SK-N-SH treated with all-trans-retinoic acid at 6 μM for 48 hours (cell line): ENCODE measurements at regions not wholly inside any gene's neighbourhood (a gene's known extent, or its start where the extent isn't known, plus 50 kb on each side); places are given as distances from the start of the nearest gene placed in this dataset.

Experiments used
- ARNTL ChIP-seq: fragments of 450-650 bp; formaldehyde crosslinking; IDR thresholded peaks from 2 replicates; pipeline ENCODE4 v1.5.0; 2020; ENCODE audit warnings: low read depth, mild to moderate bottlenecking, moderate library complexity, borderline replicate concordance
- BACH2 ChIP-seq: fragments of 250-450 bp; sonication (Bioruptor Pico); IDR thresholded peaks from 2 replicates; pipeline ENCODE4 v1.9.0; 2021; ENCODE audit warnings: mild to moderate bottlenecking, borderline replicate concordance
- ESRRG ChIP-seq: fragments of 250-450 bp; sonication (Bioruptor Pico); IDR thresholded peaks from 2 replicates; pipeline ENCODE4 v1.6.1; 2021; ENCODE audit warnings: mild to moderate bottlenecking
- TOX ChIP-seq: fragments of 250-450 bp; sonication (Bioruptor Pico); IDR thresholded peaks from 2 replicates; pipeline ENCODE4 v1.8.0; 2021; ENCODE audit warnings: mild to moderate bottlenecking, moderate library complexity, borderline replicate concordance
- TF ChIP-seq, protein P1 (sequence below): fragments of 250-450 bp; sonication (Bioruptor Pico); IDR thresholded peaks from 2 replicates; pipeline ENCODE4 v1.8.0; 2020; ENCODE audit warnings: mild to moderate bottlenecking, moderate library complexity, borderline replicate concordance
- TF ChIP-seq, protein P2 (sequence below): fragments of 250-450 bp; sonication (Bioruptor Pico); IDR thresholded peaks from 2 replicates; pipeline ENCODE4 v1.5.1; 2020; ENCODE audit warnings: low read depth, mild to moderate bottlenecking, moderate library complexity
- TF ChIP-seq, protein P3 (sequence below): fragments of 250-450 bp; sonication (Bioruptor Pico); IDR thresholded peaks from 2 replicates; pipeline ENCODE4 v1.5.1; 2021; ENCODE audit warnings: mild to moderate bottlenecking, moderate library complexity
- TF ChIP-seq, protein P4 (sequence below): fragments of 250-450 bp; sonication (Bioruptor Pico); IDR thresholded peaks from 2 replicates; pipeline ENCODE4 v1.8.0; 2021; ENCODE audit warnings: low read depth, mild to moderate bottlenecking, moderate library complexity, borderline replicate concordance

DNA sequence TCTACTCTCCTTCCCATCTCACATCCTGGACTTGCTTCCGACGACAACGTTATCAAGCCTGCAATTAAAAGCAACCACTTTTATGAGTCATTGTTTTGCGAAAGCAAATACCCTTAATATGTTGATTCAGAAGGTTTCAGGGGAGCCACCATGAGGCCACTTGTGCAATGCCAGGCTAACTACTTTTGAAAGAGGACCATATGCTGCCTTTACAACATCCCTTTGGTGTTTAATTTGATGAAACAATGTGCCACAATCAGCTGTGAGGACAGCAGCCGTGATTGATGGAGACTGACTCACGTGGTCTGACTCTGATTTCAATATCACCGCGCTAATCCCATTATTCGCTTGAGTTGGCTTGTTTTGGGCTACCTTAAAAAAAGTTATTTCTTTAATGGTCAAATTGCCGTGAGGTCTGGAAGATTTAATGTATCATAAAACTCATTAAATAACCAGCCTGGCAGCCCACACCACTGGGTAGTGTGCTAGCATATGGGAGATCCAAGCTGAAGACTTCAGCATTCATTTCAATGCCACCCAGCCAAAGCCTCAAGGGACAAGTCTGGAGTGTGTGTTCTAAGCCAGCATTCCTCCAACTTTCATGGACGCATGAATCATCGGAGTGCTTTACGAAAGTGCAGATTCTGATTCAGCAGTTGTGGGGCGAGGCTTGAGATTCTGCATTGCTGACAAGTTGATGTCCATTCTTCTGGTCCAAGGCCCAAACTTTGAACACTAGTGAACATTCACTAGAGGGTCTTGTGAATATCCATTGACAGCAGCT is 73.3 kb upstream of the PAXBP1 start:
- TF ChIP-seq, protein P1, sequence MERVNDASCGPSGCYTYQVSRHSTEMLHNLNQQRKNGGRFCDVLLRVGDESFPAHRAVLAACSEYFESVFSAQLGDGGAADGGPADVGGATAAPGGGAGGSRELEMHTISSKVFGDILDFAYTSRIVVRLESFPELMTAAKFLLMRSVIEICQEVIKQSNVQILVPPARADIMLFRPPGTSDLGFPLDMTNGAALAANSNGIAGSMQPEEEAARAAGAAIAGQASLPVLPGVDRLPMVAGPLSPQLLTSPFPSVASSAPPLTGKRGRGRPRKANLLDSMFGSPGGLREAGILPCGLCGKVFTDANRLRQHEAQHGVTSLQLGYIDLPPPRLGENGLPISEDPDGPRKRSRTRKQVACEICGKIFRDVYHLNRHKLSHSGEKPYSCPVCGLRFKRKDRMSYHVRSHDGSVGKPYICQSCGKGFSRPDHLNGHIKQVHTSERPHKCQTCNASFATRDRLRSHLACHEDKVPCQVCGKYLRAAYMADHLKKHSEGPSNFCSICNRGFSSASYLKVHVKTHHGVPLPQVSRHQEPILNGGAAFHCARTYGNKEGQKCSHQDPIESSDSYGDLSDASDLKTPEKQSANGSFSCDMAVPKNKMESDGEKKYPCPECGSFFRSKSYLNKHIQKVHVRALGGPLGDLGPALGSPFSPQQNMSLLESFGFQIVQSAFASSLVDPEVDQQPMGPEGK (CRISPR knock-in tag), result no peak
- TF ChIP-seq ESRRG (CRISPR knock-in tag), result no peak
- no peak for TF ChIP-seq ARNTL (CRISPR knock-in tag)
- TF ChIP-seq, protein P2, sequence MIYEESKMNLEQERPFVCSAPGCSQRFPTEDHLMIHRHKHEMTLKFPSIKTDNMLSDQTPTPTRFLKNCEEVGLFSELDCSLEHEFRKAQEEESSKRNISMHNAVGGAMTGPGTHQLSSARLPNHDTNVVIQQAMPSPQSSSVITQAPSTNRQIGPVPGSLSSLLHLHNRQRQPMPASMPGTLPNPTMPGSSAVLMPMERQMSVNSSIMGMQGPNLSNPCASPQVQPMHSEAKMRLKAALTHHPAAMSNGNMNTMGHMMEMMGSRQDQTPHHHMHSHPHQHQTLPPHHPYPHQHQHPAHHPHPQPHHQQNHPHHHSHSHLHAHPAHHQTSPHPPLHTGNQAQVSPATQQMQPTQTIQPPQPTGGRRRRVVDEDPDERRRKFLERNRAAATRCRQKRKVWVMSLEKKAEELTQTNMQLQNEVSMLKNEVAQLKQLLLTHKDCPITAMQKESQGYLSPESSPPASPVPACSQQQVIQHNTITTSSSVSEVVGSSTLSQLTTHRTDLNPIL (CRISPR knock-in tag), result no peak
- TF ChIP-seq, protein P3, sequence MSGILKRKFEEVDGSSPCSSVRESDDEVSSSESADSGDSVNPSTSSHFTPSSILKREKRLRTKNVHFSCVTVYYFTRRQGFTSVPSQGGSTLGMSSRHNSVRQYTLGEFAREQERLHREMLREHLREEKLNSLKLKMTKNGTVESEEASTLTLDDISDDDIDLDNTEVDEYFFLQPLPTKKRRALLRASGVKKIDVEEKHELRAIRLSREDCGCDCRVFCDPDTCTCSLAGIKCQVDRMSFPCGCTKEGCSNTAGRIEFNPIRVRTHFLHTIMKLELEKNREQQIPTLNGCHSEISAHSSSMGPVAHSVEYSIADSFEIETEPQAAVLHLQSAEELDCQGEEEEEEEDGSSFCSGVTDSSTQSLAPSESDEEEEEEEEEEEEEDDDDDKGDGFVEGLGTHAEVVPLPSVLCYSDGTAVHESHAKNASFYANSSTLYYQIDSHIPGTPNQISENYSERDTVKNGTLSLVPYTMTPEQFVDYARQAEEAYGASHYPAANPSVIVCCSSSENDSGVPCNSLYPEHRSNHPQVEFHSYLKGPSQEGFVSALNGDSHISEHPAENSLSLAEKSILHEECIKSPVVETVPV, result no peak
- TF ChIP-seq, protein P4, sequence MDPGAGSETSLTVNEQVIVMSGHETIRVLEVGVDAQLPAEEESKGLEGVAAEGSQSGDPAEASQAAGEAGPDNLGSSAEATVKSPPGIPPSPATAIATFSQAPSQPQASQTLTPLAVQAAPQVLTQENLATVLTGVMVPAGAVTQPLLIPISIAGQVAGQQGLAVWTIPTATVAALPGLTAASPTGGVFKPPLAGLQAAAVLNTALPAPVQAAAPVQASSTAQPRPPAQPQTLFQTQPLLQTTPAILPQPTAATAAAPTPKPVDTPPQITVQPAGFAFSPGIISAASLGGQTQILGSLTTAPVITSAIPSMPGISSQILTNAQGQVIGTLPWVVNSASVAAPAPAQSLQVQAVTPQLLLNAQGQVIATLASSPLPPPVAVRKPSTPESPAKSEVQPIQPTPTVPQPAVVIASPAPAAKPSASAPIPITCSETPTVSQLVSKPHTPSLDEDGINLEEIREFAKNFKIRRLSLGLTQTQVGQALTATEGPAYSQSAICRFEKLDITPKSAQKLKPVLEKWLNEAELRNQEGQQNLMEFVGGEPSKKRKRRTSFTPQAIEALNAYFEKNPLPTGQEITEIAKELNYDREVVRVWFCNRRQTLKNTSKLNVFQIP (CRISPR knock-in tag), result no peak
- TF ChIP-seq TOX, result no peak
- TF ChIP-seq BACH2 (CRISPR knock-in tag), result no peak
